WERI-Rb-1 (cell line): ENCODE measurements at regions not wholly inside any gene's neighbourhood (a gene's known extent, or its start where the extent isn't known, plus 50 kb on each side); places are given as distances from the start of the nearest gene placed in this dataset.

Source experiments
- DNase-seq: peaks from one replicate; pipeline ENCODE4 v3.0.0-alpha.2; 2020
- H3K27ac ChIP-seq: fragments of 250-450 bp; sonication (Bioruptor Pico); 2 replicates; pipeline ENCODE4 v1.5.1; 2020; ENCODE audit warnings: mild to moderate bottlenecking, moderate library complexity
- H3K27me3 ChIP-seq: fragments of 250-450 bp; sonication (Bioruptor Pico); 2 replicates; pipeline ENCODE4 v1.5.1; 2021; ENCODE audit warnings: mild to moderate bottlenecking, low read depth, moderate library complexity; ENCODE audit not compliant: insufficient read depth, severe bottlenecking
- H3K36me3 ChIP-seq: fragments of 250-450 bp; sonication (Bioruptor Pico); 2 replicates; pipeline ENCODE4 v1.5.1; 2020; ENCODE audit warnings: mild to moderate bottlenecking, moderate library complexity
- H3K4me3 ChIP-seq: 2 replicates; pipeline ENCODE4 v1.5.1; 2011; ENCODE audit warnings: low read depth, mild to moderate bottlenecking, control low read depth, low read length
- H3K9me3 ChIP-seq: fragments of 250-450 bp; sonication (Bioruptor Pico); 2 replicates; pipeline ENCODE4 v1.5.1; 2021; ENCODE audit warnings: mild to moderate bottlenecking, moderate library complexity; ENCODE audit not compliant: severe bottlenecking
- CTCF ChIP-seq: IDR thresholded peaks from 2 replicates; pipeline ENCODE4 v1.5.1; 2011; ENCODE audit warnings: low read depth, mild to moderate bottlenecking, control low read depth, inconsistent platforms, low read length

GRCh38 chr11:31997955-31998354, 92.9 kb upstream of the RCN1 start:
- Histone ChIP-seq H3K36me3 (no peaks in the 10 kb centered on the region), H3K27ac (no peak overlapping the region), H3K9me3 (no peaks in the 10 kb centered on the region), H3K4me3 (no peak overlapping the region), H3K27me3 (peaks cover 33% of the 10 kb centered on the region)
- TF ChIP-seq CTCF: no peak
- no peak for DNase-seq

DNA sequence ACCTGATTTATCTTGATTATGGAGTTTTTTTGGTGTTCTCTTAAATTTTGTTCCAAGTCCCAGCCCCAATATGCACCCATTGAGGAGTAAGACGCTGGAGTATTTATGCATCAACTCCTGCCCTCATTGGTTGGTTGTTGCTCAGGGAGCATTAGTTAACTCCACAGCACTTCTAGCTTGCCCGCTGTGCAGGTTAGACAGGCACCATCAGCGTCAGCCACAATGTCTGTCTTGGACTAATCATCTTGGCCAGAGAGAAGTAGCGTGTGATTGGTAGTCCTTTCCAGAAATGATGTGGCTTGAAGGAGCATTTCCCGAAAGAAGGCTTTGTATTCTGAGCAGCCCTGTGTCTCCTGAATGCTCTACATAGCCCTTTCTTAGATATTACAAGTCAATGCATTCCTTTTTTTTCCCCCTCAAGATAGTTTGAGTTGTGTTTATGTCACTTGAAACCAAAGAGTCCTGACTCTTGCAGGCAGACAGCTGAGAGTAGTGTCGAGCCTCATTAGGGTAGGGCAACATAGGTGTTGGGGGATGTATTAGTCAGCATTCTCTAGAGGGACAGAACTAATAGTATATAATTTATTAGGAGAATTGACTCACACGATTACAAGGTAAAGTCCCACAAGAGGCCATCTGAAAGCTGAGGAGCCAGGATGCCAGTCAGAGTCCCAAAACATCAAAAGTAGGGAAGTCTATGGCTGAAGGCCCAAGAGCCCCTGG, 94.6 kb upstream of the RCN1 start:
- TF ChIP-seq CTCF: no peak
- H3K4me3 ChIP-seq: no peak overlapping the region

DNA sequence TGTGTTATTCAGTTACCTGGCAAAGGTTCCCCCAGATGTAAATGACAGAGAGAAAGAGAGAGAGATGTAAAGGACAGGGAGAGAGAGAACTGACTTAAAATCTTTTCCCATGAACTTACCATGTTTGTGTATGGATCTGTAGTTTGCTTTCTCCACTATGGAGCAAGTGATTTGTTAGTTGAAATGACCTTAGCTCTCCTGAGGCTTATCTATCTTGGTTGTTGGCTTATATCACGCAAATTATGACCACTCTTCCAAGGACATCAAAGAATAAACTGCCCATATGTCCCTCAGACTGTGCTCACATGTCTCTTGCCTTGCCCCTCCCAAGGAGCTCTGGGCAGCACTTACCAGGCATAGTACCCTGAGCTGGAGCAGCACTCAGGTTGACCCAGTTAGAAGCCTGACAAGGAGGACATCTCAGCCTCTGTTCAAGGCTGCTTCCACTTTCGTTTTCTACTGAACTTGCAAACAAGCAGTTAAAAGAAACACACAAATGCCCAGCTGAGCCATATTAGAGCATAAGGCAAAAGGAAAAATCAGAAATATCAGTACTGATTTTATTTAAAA, 95.3 kb upstream of the RCN1 start:
- no peaks in the 10 kb centered on the region for H3K36me3 ChIP-seq
- no peak for DNase-seq
- H3K9me3 ChIP-seq: no peaks in the 10 kb centered on the region
- no peak overlapping the region for H3K27ac ChIP-seq
- H3K27me3 ChIP-seq: peaks cover 38% of the 10 kb centered on the region
- no peak for TF ChIP-seq CTCF
- no peak overlapping the region for H3K4me3 ChIP-seq

More for the DNA sequence above, 94.6 kb upstream of the RCN1 start:
- H3K27me3 ChIP-seq: peaks cover 33% of the 10 kb centered on the region
- H3K36me3 ChIP-seq: no peaks in the 10 kb centered on the region
- no peaks in the 10 kb centered on the region for H3K9me3 ChIP-seq
- H3K27ac ChIP-seq: no peak overlapping the region
- DNase-seq: no peak

DNA sequence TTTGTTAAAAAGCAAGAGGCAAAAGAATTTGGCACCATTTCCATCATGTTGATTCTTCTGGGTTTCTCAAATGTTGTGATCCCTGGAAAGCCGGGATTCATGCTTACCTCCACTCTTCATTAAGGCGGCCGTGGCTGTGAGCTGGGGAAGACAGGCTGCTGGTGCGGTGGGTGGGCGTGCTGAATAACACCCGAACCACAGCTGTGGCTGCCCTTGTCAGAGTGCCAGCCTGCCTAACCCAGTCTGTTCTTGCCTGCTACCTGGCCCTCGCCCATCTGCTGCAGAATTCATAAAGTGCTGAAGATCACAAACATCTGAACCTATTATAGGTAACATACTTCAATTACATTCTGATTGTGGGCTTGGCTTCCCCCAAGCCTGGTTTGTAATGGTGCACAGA, 95.8 kb upstream of the RCN1 start:
- DNase-seq: no peak
- no peaks in the 10 kb centered on the region for H3K36me3 ChIP-seq
- no peak overlapping the region for H3K27ac ChIP-seq
- peaks cover 35% of the 10 kb centered on the region for H3K27me3 ChIP-seq
- H3K4me3 ChIP-seq: no peak overlapping the region
- no peaks in the 10 kb centered on the region for H3K9me3 ChIP-seq
- TF ChIP-seq CTCF: no peak

DNA sequence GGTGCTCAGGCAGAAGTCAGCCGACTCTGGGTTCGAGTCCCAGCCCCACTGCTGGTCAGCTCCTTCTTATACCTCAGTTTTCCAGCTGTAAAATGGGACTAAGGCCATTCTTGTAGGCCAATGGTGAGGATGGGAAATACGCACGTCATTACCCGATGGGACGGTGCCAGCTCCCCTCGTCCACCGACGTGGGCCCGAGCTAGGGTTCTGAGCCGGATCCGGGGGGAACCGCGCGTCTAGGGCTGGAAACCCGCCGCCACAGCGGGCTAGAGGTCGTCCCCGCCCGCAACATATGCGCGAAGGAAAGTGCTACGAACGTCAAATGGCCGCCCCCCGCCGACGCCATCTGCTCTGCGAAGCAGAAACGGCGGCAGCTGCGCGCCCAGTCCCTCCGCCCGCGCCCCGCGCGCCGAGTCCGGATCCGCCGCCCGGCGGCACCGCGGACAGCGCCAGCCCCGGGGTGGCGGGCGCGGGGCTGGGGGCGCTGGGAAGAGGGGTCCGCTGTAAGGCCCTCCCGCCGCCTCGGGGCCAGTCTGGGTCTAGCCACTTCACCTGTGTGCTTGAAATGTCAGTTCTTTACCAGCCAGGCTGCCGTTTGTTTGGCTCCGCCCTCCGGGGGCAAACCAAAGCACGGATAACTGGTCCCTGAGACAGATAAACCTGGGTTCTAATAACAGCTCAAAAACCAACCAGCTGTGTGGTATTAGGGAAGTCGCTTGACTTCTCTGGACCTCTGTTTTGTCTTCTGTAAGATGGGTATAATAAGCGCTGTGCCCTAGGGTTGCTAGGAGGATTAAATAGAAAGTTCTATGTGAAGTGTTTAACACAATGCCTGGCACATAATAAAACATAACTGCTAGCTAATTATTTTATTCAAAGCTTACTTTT, 103.5 kb upstream of the RCN1 start:
- H3K4me3 ChIP-seq: peak overlapping the region; percentile 39
- peaks cover 26% of the 10 kb centered on the region for H3K27me3 ChIP-seq
- peak; percentile 37 for DNase-seq
- no peak for TF ChIP-seq CTCF
- H3K9me3 ChIP-seq: peaks cover 4% of the 10 kb centered on the region
- H3K27ac ChIP-seq: no peak overlapping the region
- no peaks in the 10 kb centered on the region for H3K36me3 ChIP-seq
